LHCN-M2 (cell line): ENCODE measurements at regions not wholly inside any gene's neighbourhood (a gene's known extent, or its start where the extent isn't known, plus 50 kb on each side); places are given as distances from the start of the nearest gene placed in this dataset.
"Not testable (repeated sequence)": the region's sequence is repeated elsewhere in the genome, so short reads cannot be mapped to it uniquely, and the experiment has no call there.

Source experiments
- DNase-seq: peaks from one replicate; pipeline ENCODE4 v3.0.0-alpha.2; 2012; ENCODE audit warnings: low read depth

DNA sequence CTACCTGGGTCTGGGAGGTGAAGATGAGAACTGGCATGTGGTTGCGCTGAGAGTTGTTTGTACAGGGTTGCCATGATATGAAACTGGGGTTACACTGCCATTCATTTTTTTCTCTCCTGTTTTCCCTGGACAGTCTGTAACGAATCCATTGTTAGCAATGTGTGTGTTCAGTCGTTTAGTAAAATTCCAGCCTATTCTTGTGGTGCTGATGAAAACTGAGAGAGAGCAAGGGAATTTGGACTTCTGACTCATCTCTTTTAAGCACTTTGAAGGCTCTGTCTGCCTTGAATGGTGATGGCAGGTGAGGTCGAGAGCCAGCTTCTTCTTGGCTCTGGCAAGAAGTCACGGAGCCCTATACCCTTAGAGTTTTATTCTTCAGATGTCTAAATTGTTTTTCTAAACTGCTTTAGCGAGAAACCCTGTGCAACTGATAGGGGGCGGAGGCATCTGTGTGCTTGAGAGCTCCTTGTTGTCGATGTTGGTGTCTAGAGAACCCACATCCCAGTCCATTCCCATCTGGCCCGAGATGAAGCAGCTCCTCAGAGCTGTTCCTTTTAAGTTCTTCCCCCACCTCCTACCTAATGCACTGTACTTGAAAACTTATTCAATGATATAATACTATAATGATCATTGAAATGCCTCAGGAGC lies 204.4 kb downstream of the TMX1 start:
- peak; percentile 65 for DNase-seq

GRCh38 chr14:51445001-51445390 lies 204.9 kb downstream of the TMX1 start:
- no peak for DNase-seq

DNA sequence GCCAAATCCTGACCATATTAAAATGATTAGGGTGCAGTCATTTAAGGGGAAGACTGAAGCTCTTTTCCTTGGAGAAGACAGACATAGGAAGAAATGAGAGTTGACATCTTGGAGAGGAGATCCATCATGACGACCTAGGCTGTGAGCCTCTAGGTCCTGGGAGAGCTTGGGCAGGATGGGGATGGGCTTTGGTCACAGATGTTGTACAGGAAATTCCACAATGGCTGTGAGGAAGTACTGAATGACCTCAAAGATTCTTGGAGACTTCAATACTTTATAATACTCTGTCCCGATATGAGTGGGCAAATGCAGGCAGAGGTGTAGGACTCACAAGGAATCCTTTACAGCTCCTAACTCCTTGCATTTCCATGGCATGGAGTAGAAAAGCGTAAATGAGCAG lies 204.9 kb upstream of the FRMD6 start:
- no peak for DNase-seq

GRCh38 chr14:51447411-51447810 lies 204.3 kb upstream of the FRMD6 start:
- no peak for DNase-seq

DNA sequence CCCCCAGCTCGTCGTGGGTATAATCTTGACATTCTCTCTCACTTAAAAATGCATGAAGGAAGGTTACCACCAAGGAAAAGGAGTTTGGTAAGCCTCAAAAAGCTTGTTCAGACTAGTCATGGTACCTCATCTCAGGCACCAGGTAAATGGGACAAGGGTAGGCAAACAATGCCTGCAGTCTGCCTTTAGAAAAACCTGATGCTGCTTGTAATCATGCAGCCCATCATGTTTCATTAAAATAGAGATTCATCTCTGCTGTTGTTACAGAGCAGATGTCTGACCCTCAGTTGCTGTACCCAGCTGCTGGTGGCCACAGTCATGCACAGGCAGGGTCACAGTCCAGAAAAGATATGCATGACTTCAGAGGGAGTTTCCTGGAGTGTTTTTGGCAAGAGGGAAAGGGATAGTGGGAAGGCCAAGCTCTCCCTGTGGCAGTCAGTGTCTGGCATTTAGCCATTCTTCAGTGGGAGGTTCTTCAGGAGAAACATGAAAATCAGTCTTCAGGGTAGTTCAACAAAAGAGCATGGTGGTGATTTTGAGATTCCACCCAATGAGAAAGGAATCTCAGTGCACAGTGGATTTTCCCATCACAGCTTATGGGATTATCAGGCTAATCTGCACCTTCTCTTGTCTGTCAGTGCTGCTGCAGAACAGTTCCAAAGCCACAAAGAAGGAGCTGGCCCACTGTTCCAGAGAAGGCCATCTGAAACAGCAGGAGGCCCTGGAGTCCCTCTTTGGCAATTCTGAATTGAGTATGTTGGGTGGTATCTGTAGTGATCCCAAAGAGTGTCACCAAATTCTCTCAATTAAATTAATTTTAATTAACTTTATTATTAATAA lies 202.7 kb upstream of the FRMD6 start:
- peak; percentile 79 for DNase-seq

GRCh38 chr14:51449681-51450080 lies 202.0 kb upstream of the FRMD6 start:
- DNase-seq: no peak

DNA sequence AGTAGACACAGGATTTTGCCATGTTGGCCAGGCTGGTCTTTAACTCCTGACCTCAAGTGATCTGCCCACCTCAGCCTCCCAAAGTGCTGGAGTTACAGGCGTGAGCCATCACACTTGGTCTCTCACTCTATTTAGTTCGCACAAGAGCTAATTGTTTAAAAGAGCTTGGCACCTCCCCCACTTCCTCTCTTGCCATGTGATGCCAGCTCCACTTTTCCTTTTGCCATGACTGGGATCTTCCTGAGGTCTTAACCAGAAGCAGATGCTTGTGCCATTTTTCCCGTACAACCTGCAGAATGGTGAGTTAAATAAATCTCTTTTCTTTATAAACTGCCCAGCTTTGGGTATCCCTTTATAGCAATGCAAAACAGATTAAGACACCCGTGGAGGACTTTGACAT lies 200.1 kb upstream of the FRMD6 start:
- no peak for DNase-seq

GRCh38 chr14:51453869-51454268 lies 197.8 kb upstream of the FRMD6 start:
- peak; percentile 79 for DNase-seq

DNA sequence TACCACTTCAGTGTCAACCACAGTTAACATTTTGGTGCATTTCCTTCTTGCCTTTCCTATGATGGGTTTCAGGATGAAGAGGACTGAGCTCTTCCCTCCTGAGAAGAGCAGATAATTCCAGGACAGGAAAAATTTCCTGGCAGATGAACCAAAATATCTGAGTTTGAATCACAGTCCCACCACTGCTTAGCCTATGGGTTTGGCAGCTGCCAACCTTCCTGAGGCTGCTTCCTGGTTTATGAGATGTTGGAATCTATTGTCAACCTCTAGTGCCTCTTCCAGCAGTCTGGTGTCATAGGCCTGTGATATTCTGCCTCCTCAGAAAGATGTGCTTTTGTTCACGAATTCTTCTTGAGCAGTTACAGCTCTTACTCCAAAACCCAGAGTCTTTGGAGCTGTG lies 197.4 kb upstream of the FRMD6 start:
- peak; percentile 73 for DNase-seq

- DNase-seq: peak; percentile 39
Observed at GRCh38 chr14:51455041-51455835, 196.5 kb upstream of the FRMD6 start.

GRCh38 chr14:51457843-51458562 lies 193.7 kb upstream of the FRMD6 start:
- DNase-seq: no peak

- DNase-seq: peak; percentile 99
Observed at GRCh38 chr14:51458563-51458955, 193.2 kb upstream of the FRMD6 start.

GRCh38 chr14:51460011-51460410 lies 191.7 kb upstream of the FRMD6 start:
- DNase-seq: peak; percentile 59

GRCh38 chr14:51462182-51462581 lies 189.5 kb upstream of the FRMD6 start:
- DNase-seq: no peak

DNA sequence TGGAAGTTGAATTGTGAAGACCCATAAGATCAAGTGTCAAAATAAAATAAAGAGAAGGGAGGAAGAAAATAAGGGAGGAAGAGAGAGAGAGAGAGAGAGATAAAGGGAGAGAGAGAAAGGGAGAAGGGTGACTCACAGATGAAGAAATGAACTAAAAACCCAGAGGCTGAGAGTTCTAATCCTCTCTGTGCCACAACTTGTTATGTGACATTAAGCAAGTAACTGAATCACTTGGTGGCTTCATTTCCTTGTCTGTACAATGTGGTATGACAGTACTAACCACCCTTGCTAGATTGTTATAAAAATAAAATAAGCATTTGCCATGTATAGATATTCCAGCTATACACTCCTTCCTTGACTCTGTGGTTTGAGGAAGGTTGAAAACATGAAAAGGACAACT lies 189.0 kb upstream of the FRMD6 start:
- no peak for DNase-seq

- DNase-seq: no peak
Observed at GRCh38 chr14:51463461-51463860, 188.2 kb upstream of the FRMD6 start.

GRCh38 chr14:51464411-51464810 lies 187.3 kb upstream of the FRMD6 start:
- DNase-seq: no peak

- no peak for DNase-seq
Observed at GRCh38 chr14:51465486-51465885, 186.2 kb upstream of the FRMD6 start.

DNA sequence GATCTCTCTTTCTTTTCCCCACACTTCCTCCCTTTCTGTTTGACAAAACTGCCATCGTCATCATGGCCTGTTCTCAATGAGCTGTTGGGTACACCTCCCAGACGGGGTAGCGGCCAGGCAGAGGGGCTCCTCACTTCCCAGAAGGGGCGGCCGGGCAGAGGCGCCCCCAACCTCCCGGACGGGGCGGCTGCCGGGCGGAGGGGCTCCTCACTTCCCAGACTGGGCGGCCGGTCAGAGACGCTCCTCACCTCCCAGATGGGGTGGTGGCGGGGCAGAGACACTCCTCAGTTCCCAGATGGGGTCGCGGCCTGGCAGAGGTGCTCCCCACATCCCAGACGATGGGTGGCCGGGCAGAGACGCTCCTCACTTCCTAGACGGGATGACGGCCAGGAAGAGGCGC lies 184.3 kb upstream of the FRMD6 start:
- DNase-seq: not testable (repeated sequence)

- DNase-seq: no peak
Observed at GRCh38 chr14:51468523-51468922, 183.2 kb upstream of the FRMD6 start.

DNA sequence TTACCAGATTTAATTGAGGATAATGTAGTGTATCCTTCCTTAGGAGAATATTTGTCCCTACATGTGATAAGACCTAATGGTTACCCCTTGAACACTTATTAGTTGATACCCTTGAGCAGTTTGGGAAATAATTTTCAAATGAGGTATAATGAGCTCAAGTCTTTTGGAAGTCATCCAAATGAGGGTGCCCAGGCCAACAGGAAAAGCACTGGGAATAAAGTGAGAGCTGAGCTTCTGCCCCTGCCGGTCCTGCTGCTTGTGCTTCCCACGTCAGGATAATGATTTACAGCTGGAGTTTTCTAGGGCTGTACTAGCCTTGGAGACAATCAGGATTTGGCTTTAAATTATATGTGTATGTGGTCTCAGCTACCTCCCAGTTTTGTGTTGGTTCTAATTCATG lies 178.8 kb upstream of the FRMD6 start:
- DNase-seq: no peak

- no peak for DNase-seq
Observed at GRCh38 chr14:51473351-51473750, 178.4 kb upstream of the FRMD6 start.
